IMR-90 (cell line): ENCODE measurements at regions not wholly inside any gene's neighbourhood (a gene's known extent, or its start where the extent isn't known, plus 50 kb on each side); places are given as distances from the start of the nearest gene placed in this dataset.

Experiments used
- ATAC-seq: fragments of 200-7000 bp; cut with Tn5 transposase; 2 replicates; pipeline ENCODE4 v1.9.1; 2020; ENCODE audit warnings: low read depth, mild to moderate bottlenecking, moderate library complexity
- BruUV-seq: library from RNA; stranded (reverse); fragments of 400-500 nt; replicated peaks from 2 replicates; lab custom pipeline; 2021; lab: Mats Ljungman, UMichigan
- CTCF ChIA-PET: fragments of 300-600 bp; formaldehyde crosslinking; extraction: SDS; loops from one replicate; lab custom pipeline; 2021; ENCODE audit warnings: antibody characterized with exemption; lab: Yijun Ruan, JAX
- POLR2A ChIA-PET: fragments of 300-600 bp; sonication (Branson Sonifier 250); formaldehyde crosslinking; loops from one replicate; lab custom pipeline; 2022; ENCODE audit warnings: antibody characterized with exemption; ENCODE audit not compliant: unreplicated experiment; lab: Charles Lee
- DNase-seq: peaks from one replicate; pipeline ENCODE4 v3.0.0; 2013
- H2AFZ ChIP-seq: replicated peaks from 2 replicates; pipeline ENCODE3; 2013; ENCODE audit warnings: low read length, mild to moderate bottlenecking; ENCODE audit not compliant: poor library complexity
- H2AK5ac ChIP-seq: 2 replicates; pipeline ENCODE4 v1.6.1; 2013; ENCODE audit warnings: low read depth, low read length, inconsistent platforms
- H2AK9ac ChIP-seq: replicated peaks from 2 replicates; pipeline ENCODE3; 2013; ENCODE audit warnings: mild to moderate bottlenecking, low read depth, low read length, moderate library complexity; ENCODE audit not compliant: poor library complexity
- H2BK120ac ChIP-seq: 2 replicates; pipeline ENCODE4 v1.6.1; 2013; ENCODE audit warnings: low read depth, low read length, inconsistent platforms
- H2BK15ac ChIP-seq: 3 replicates; pipeline ENCODE4 v1.6.1; 2013; ENCODE audit warnings: low read depth, low read length, inconsistent platforms
- H2BK20ac ChIP-seq: 2 replicates; pipeline ENCODE4 v1.6.1; 2013; ENCODE audit warnings: low read depth, mild to moderate bottlenecking, inconsistent platforms, low read length, moderate library complexity
- H2BK5ac ChIP-seq: 2 replicates; pipeline ENCODE4 v1.6.1; 2013; ENCODE audit warnings: mild to moderate bottlenecking, low read depth, low read length, inconsistent platforms; ENCODE audit not compliant: poor library complexity, severe bottlenecking
- H3K14ac ChIP-seq: replicated peaks from 2 replicates; pipeline ENCODE4 v1.6.1; 2013; ENCODE audit warnings: low read depth, low read length, inconsistent platforms
- H3K18ac ChIP-seq: 2 replicates; pipeline ENCODE4 v1.6.1; 2013; ENCODE audit warnings: low read depth, low read length, control low read depth
- H3K23ac ChIP-seq: 2 replicates; pipeline ENCODE4 v1.6.1; 2013; ENCODE audit warnings: low read depth, low read length, inconsistent platforms
- H3K27ac ChIP-seq: 2 replicates; pipeline ENCODE4 v1.5.1; 2013; ENCODE audit warnings: mild to moderate bottlenecking, control low read depth, low read length; ENCODE audit not compliant: insufficient read depth
- H3K27me3 ChIP-seq: 2 replicates; pipeline ENCODE4 v1.6.1; 2013; ENCODE audit warnings: low read length; ENCODE audit not compliant: control insufficient read depth, insufficient read depth
- H3K36me3 ChIP-seq: 2 replicates; pipeline ENCODE4 v1.6.1; 2013; ENCODE audit warnings: low read length, mixed read lengths; ENCODE audit not compliant: control insufficient read depth, insufficient read depth
- H3K4ac ChIP-seq: 2 replicates; pipeline ENCODE4 v1.6.1; 2013; ENCODE audit warnings: low read depth, low read length, inconsistent platforms
- H3K4me1 ChIP-seq: 2 replicates; pipeline ENCODE4 v1.6.1; 2013; ENCODE audit warnings: low read length, mixed read lengths; ENCODE audit not compliant: control insufficient read depth, insufficient read depth
- H3K4me2 ChIP-seq: 2 replicates; pipeline ENCODE4 v1.6.1; 2013; ENCODE audit warnings: low read depth, mild to moderate bottlenecking, control low read depth, low read length, moderate library complexity
- H3K4me3 ChIP-seq: 2 replicates; pipeline ENCODE4 v1.5.1; 2013; ENCODE audit warnings: low read depth, mild to moderate bottlenecking, control low read depth, low read length, moderate library complexity; ENCODE audit not compliant: insufficient read depth
- H3K56ac ChIP-seq: 2 replicates; pipeline ENCODE4 v1.6.1; 2013; ENCODE audit warnings: low read length, inconsistent platforms; ENCODE audit not compliant: insufficient read depth; ENCODE audit errors: extremely low read depth
- H3K79me1 ChIP-seq, 2 experiments: 2 replicates each; pipeline ENCODE4 v1.6.1; 2013; ENCODE audit warnings: low read length in 2 of 2, inconsistent platforms in 1 of 2, low read depth in 1 of 2
- H3K9ac ChIP-seq: 2 replicates; pipeline ENCODE4 v1.6.1; 2013; ENCODE audit warnings: low read depth, low read length, control low read depth
- H3K9me1 ChIP-seq: 2 replicates; pipeline ENCODE4 v1.6.1; 2013; ENCODE audit warnings: low read length, inconsistent platforms; ENCODE audit not compliant: insufficient read depth
- H3K9me3 ChIP-seq: 2 replicates; pipeline ENCODE4 v1.6.1; 2013; ENCODE audit warnings: low read length; ENCODE audit not compliant: control insufficient read depth, insufficient read depth
- H4K20me1 ChIP-seq: 2 replicates; pipeline ENCODE4 v1.6.1; 2013; ENCODE audit warnings: low read length, inconsistent platforms; ENCODE audit not compliant: insufficient read depth
- H4K5ac ChIP-seq: 2 replicates; pipeline ENCODE4 v1.6.1; 2013; ENCODE audit warnings: mild to moderate bottlenecking, low read depth, low read length, control low read depth
- H4K8ac ChIP-seq, 2 experiments: 2 replicates each; pipeline ENCODE4 v1.6.1; 2013; ENCODE audit warnings: low read depth in 2 of 2, low read length in 2 of 2, control low read depth in 1 of 2, inconsistent platforms in 1 of 2
- H4K91ac ChIP-seq: 2 replicates; pipeline ENCODE4 v1.6.1; 2013; ENCODE audit warnings: low read depth, low read length, inconsistent platforms; ENCODE audit not compliant: insufficient read depth
- BHLHE40 ChIP-seq: fragments of 150-350 bp; IDR thresholded peaks from 2 replicates; pipeline ENCODE4 v1.6.1; 2016; ENCODE audit warnings: mild to moderate bottlenecking, low read depth, low read length
- CEBPB ChIP-seq: IDR thresholded peaks from 2 replicates; pipeline ENCODE4 v1.6.1; 2012; ENCODE audit warnings: low read depth, low read length, improper control_type of control experiment
- CHD1 ChIP-seq: IDR thresholded peaks from 2 replicates; pipeline ENCODE4 v1.6.1; 2012; ENCODE audit warnings: low read depth, low read length, improper control_type of control experiment
- FOS ChIP-seq: fragments of 150-350 bp; IDR thresholded peaks from 2 replicates; pipeline ENCODE4 v1.6.1; 2016; ENCODE audit warnings: low read depth, low read length
- MAFK ChIP-seq: IDR thresholded peaks from 2 replicates; pipeline ENCODE4 v1.6.1; 2012; ENCODE audit warnings: low read depth, low read length, improper control_type of control experiment
- MAZ ChIP-seq: IDR thresholded peaks from 2 replicates; pipeline ENCODE4 v1.6.1; 2012; ENCODE audit warnings: low read depth, mild to moderate bottlenecking, low read length, improper control_type of control experiment, moderate library complexity, borderline replicate concordance
- MXI1 ChIP-seq: IDR thresholded peaks from 2 replicates; pipeline ENCODE4 v1.6.1; 2012; ENCODE audit warnings: low read depth, mild to moderate bottlenecking, low read length, moderate library complexity, borderline replicate concordance
- NFE2L2 ChIP-seq: fragments of 150-350 bp; IDR thresholded peaks from 2 replicates; pipeline ENCODE4 v1.6.1; 2016; ENCODE audit warnings: low read depth, mild to moderate bottlenecking, low read length
- POLR2A ChIP-seq: IDR thresholded peaks from 2 replicates; pipeline ENCODE4 v1.6.1; 2012; ENCODE audit warnings: mild to moderate bottlenecking, low read depth, low read length
- RAD21 ChIP-seq: IDR thresholded peaks from 2 replicates; pipeline ENCODE4 v1.6.1; 2012; ENCODE audit warnings: low read length, improper control_type of control experiment
- RCOR1 ChIP-seq: IDR thresholded peaks from 2 replicates; pipeline ENCODE4 v1.6.1; 2012; ENCODE audit warnings: mild to moderate bottlenecking, low read length, improper control_type of control experiment; ENCODE audit not compliant: insufficient replicate concordance
- RFX5 ChIP-seq: IDR thresholded peaks from 2 replicates; pipeline ENCODE4 v1.8.0; 2012; ENCODE audit warnings: low read depth, mild to moderate bottlenecking, low read length, moderate library complexity
- SMC3 ChIP-seq: fragments of 150-350 bp; IDR thresholded peaks from 2 replicates; pipeline ENCODE4 v1.6.1; 2016; ENCODE audit warnings: low read depth, mild to moderate bottlenecking, antibody characterized with exemption, low read length, moderate library complexity
- WGBS, 2 experiments: methylation state at CpG; one replicate each; pipeline versions ENCODE4 v1.1.5 to v1.1.7; 2013; ENCODE audit warnings: missing lambda C conversion rate in 2 of 2; ENCODE audit not compliant: insufficient read length in 1 of 2; ENCODE audit errors: extremely low coverage in 2 of 2; 5-methylcytosine and 5-hydroxymethylcytosine counted together
- dilution Hi-C: fragments of 300-500 bp; cut with HindIII; formaldehyde crosslinking; loops from one replicate; pipeline ENCODE4 v1.14.3; 2018; ENCODE audit warnings: low sequenced_read_pairs; ENCODE audit not compliant: unreplicated experiment
- in situ Hi-C: fragments of 300-500 bp; cut with MboI; formaldehyde crosslinking; loops from 3 replicates; pipeline ENCODE4 v1.14.3; 2019; ENCODE audit warnings: low sequenced_read_pairs, inconsistent platforms, mixed read lengths
- intact Hi-C: fragments of 100-400 bp; cut with micrococcal nuclease; formaldehyde crosslinking; loops from 2 replicates; pipeline ENCODE4 v1.10.0; 2022
- TF ChIP-seq, protein P1 (sequence below): conservative IDR thresholded peaks from 2 replicates; pipeline ENCODE4 v1.5.1; 2012; ENCODE audit warnings: mild to moderate bottlenecking, low read depth, low read length, improper control_type of control experiment
- TF ChIP-seq, protein P2 (sequence below): fragments of 150-350 bp; IDR thresholded peaks from 2 replicates; pipeline ENCODE4 v1.6.1; 2016; ENCODE audit warnings: low read depth, mild to moderate bottlenecking, low read length, moderate library complexity, borderline replicate concordance
- TF ChIP-seq, protein P3 (sequence below): fragments of 150-350 bp; IDR thresholded peaks from 2 replicates; pipeline ENCODE4 v1.6.1; 2017; ENCODE audit warnings: mild to moderate bottlenecking, antibody characterized with exemption, low read length, low read depth

DNA sequence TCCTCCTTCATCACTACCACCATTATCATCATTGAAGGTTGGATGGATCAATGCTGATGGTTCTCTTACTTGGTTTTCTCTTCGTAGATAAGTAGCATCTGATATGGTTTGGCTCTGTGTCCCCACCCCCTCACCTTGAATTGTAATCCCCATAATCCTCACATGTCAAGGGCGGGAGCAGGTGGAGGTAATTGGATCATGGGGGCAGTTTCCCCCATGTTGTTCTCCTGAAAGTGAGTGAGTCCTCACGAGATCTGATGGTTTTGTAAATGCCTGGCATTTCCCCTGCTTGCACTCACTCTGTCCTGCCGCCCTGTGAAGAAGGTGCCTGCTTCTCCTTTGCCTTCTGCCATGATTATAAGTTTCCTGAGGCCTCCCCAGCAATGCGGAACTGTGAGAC, 172.4 kb upstream of the PWP1 start:
- Histone ChIP-seq H2AK5ac (no peak overlapping the region; the same call in 1 of the 2 replicates), H3K27me3 (peaks cover 4% of the 10 kb centered on the region; the same call in 1 of the 2 replicates), H2AFZ (no peak overlapping the region), H3K9ac (no peak overlapping the region), H4K5ac (no peak overlapping the region), H3K18ac (no peak overlapping the region), H3K27ac (no peak overlapping the region), H4K20me1 (no peaks in the 10 kb centered on the region), H3K4me1 (peaks cover 4% of the 10 kb centered on the region; the same call in 1 of the 2 replicates), H3K23ac (no peak overlapping the region), H3K9me3 (no peaks in the 10 kb centered on the region), H3K14ac (no peak overlapping the region), H2BK20ac (no peak overlapping the region), H3K4me2 (no peak overlapping the region), H2BK5ac (no peak overlapping the region), H3K56ac (no peak overlapping the region), H2AK9ac (no peak overlapping the region), H2BK15ac (no peak overlapping the region), H2BK120ac (no peak overlapping the region), H4K8ac (no peak overlapping the region), H3K4me3 (no peak overlapping the region), H3K9me1 (no peaks in the 10 kb centered on the region; the same call in 1 of the 2 replicates), H3K4ac (no peak overlapping the region), H3K79me1 (no peaks in the 10 kb centered on the region), H4K91ac (no peak overlapping the region), H3K36me3 (no peaks in the 10 kb centered on the region)
- no TSS peak for BruUV-seq
- 50% methylated on average over 2 of the region's 5 CpGs; no CpG with 5 or more reads in 1 of the 2 experiments for WGBS, 2 experiments
- no peak for TF ChIP-seq FOS
- no peak for TF ChIP-seq RFX5
- TF ChIP-seq CHD1, result no peak
- no peak for TF ChIP-seq RAD21
- TF ChIP-seq SMC3, result no peak
- TF ChIP-seq NFE2L2, result no peak
- no peak for TF ChIP-seq MAZ
- TF ChIP-seq BHLHE40, result no peak
- TF ChIP-seq, protein P1, sequence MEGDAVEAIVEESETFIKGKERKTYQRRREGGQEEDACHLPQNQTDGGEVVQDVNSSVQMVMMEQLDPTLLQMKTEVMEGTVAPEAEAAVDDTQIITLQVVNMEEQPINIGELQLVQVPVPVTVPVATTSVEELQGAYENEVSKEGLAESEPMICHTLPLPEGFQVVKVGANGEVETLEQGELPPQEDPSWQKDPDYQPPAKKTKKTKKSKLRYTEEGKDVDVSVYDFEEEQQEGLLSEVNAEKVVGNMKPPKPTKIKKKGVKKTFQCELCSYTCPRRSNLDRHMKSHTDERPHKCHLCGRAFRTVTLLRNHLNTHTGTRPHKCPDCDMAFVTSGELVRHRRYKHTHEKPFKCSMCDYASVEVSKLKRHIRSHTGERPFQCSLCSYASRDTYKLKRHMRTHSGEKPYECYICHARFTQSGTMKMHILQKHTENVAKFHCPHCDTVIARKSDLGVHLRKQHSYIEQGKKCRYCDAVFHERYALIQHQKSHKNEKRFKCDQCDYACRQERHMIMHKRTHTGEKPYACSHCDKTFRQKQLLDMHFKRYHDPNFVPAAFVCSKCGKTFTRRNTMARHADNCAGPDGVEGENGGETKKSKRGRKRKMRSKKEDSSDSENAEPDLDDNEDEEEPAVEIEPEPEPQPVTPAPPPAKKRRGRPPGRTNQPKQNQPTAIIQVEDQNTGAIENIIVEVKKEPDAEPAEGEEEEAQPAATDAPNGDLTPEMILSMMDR, result no peak
- no peak for TF ChIP-seq RCOR1
- no peak for TF ChIP-seq POLR2A
- no peak for TF ChIP-seq MXI1
- TF ChIP-seq, protein P2, sequence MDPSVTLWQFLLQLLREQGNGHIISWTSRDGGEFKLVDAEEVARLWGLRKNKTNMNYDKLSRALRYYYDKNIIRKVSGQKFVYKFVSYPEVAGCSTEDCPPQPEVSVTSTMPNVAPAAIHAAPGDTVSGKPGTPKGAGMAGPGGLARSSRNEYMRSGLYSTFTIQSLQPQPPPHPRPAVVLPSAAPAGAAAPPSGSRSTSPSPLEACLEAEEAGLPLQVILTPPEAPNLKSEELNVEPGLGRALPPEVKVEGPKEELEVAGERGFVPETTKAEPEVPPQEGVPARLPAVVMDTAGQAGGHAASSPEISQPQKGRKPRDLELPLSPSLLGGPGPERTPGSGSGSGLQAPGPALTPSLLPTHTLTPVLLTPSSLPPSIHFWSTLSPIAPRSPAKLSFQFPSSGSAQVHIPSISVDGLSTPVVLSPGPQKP, result no peak
- no peak for TF ChIP-seq MAFK
- TF ChIP-seq CEBPB, result no peak
- TF ChIP-seq, protein P3, sequence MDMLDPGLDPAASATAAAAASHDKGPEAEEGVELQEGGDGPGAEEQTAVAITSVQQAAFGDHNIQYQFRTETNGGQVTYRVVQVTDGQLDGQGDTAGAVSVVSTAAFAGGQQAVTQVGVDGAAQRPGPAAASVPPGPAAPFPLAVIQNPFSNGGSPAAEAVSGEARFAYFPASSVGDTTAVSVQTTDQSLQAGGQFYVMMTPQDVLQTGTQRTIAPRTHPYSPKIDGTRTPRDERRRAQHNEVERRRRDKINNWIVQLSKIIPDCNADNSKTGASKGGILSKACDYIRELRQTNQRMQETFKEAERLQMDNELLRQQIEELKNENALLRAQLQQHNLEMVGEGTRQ, result no peak
- intact Hi-C loops (no loop called here), in situ Hi-C loops (no loop called here), dilution Hi-C loops (no loop called here)
- no peak for ATAC-seq
- DNase-seq, result no peak
- ChIA-PET POLR2A (no interaction called here), CTCF (no interaction called here)
